Parathyroid adenoma (tissue), 2 donors: ENCODE measurements at regions not wholly inside any gene's neighbourhood (a gene's known extent, or its start where the extent isn't known, plus 50 kb on each side); places are given as distances from the start of the nearest gene placed in this dataset.

Experiments used
- H2AFZ ChIP-seq: fragments of 300-600 bp; sonication (generic); one replicate; pipeline ENCODE4 v1.7.0; 2017; ENCODE audit warnings: antibody characterized with exemption, mild to moderate bottlenecking
- H3K27ac ChIP-seq: fragments of 300-600 bp; sonication (generic); one replicate; pipeline ENCODE4 v1.7.0; 2017
- H3K27me3 ChIP-seq: fragments of 300-600 bp; sonication (generic); one replicate; pipeline ENCODE4 v1.7.0; 2017; ENCODE audit warnings: low read length; ENCODE audit not compliant: control insufficient read depth, insufficient read depth
- H3K36me3 ChIP-seq: fragments of 300-600 bp; sonication (generic); one replicate; pipeline ENCODE4 v1.7.0; 2017; ENCODE audit warnings: low read length; ENCODE audit not compliant: control insufficient read depth, insufficient read depth
- H3K4me1 ChIP-seq: fragments of 300-600 bp; sonication (generic); one replicate; pipeline ENCODE4 v1.7.0; 2017; ENCODE audit warnings: control low read depth
- H3K4me2 ChIP-seq: fragments of 300-600 bp; sonication (generic); one replicate; pipeline ENCODE4 v1.7.0; 2017; ENCODE audit warnings: low read length
- H3K4me3 ChIP-seq: fragments of 300-600 bp; sonication (generic); one replicate; pipeline ENCODE4 v1.7.0; 2017; ENCODE audit warnings: low read depth, low read length
- H3K79me2 ChIP-seq: fragments of 300-600 bp; sonication (generic); one replicate; pipeline ENCODE4 v1.7.0; 2017; ENCODE audit warnings: control low read depth
- H3K9ac ChIP-seq: fragments of 300-600 bp; sonication (generic); one replicate; pipeline ENCODE4 v1.7.0; 2017; ENCODE audit warnings: mild to moderate bottlenecking
- H3K9me3 ChIP-seq: fragments of 300-600 bp; sonication (generic); one replicate; pipeline ENCODE4 v1.7.0; 2017; ENCODE audit warnings: low read length; ENCODE audit not compliant: control insufficient read depth
- CTCF ChIP-seq: fragments of 300-600 bp; sonication (generic); IDR thresholded peaks from one replicate; pipeline ENCODE4 v1.7.0; 2017; ENCODE audit warnings: antibody characterized with exemption, mild to moderate bottlenecking
- donor health status: primary hyperparathyroidism.

GRCh38 chr6:144876689-144877088, 591.6 kb downstream of the UTRN start:
- H3K4me3 ChIP-seq: no peak overlapping the region
- H3K4me1 ChIP-seq: no peaks in the 10 kb centered on the region
- no peaks in the 10 kb centered on the region for H3K27me3 ChIP-seq
- H3K27ac ChIP-seq: no peak overlapping the region
- H3K79me2 ChIP-seq: no peaks in the 10 kb centered on the region
- no peak for TF ChIP-seq CTCF
- no peaks in the 10 kb centered on the region for H3K9me3 ChIP-seq
- H3K9ac ChIP-seq: no peak overlapping the region
- H3K36me3 ChIP-seq: no peaks in the 10 kb centered on the region
- no peak overlapping the region for H3K4me2 ChIP-seq
- no peak overlapping the region for H2AFZ ChIP-seq

GRCh38 chr6:144877118-144877517, 592.0 kb downstream of the UTRN start:
- Histone ChIP-seq H3K27me3 (no peaks in the 10 kb centered on the region), H3K36me3 (no peaks in the 10 kb centered on the region), H3K9ac (no peak overlapping the region), H2AFZ (no peak overlapping the region), H3K4me3 (no peak overlapping the region), H3K4me2 (no peak overlapping the region), H3K9me3 (no peaks in the 10 kb centered on the region), H3K27ac (no peak overlapping the region), H3K4me1 (no peaks in the 10 kb centered on the region), H3K79me2 (no peaks in the 10 kb centered on the region)
- no peak for TF ChIP-seq CTCF

- H3K27me3 ChIP-seq: no peaks in the 10 kb centered on the region
- no peak overlapping the region for H3K4me3 ChIP-seq
- no peaks in the 10 kb centered on the region for H3K9me3 ChIP-seq
- TF ChIP-seq CTCF: no peak
- H3K36me3 ChIP-seq: no peaks in the 10 kb centered on the region
- H2AFZ ChIP-seq: no peak overlapping the region
- H3K27ac ChIP-seq: no peak overlapping the region
- no peak overlapping the region for H3K4me2 ChIP-seq
- H3K9ac ChIP-seq: no peak overlapping the region
- no peaks in the 10 kb centered on the region for H3K4me1 ChIP-seq
- H3K79me2 ChIP-seq: no peaks in the 10 kb centered on the region
Measured at GRCh38 chr6:144878577-144878976, 593.4 kb downstream of the UTRN start.

- Histone ChIP-seq H3K4me2 (no peak overlapping the region), H3K36me3 (no peaks in the 10 kb centered on the region), H2AFZ (no peak overlapping the region), H3K9ac (no peak overlapping the region), H3K4me1 (no peaks in the 10 kb centered on the region), H3K27me3 (no peaks in the 10 kb centered on the region), H3K4me3 (no peak overlapping the region), H3K27ac (no peak overlapping the region), H3K9me3 (no peaks in the 10 kb centered on the region), H3K79me2 (no peaks in the 10 kb centered on the region)
- no peak for TF ChIP-seq CTCF
Measured at GRCh38 chr6:144879436-144879835, 594.3 kb downstream of the UTRN start.

- Histone ChIP-seq H3K9me3 (no peaks in the 10 kb centered on the region), H3K4me2 (no peak overlapping the region), H2AFZ (no peak overlapping the region), H3K27ac (no peak overlapping the region), H3K4me1 (no peaks in the 10 kb centered on the region), H3K4me3 (no peak overlapping the region), H3K79me2 (no peaks in the 10 kb centered on the region), H3K9ac (no peak overlapping the region), H3K27me3 (no peaks in the 10 kb centered on the region), H3K36me3 (no peaks in the 10 kb centered on the region)
- TF ChIP-seq CTCF: no peak
Measured at GRCh38 chr6:144882425-144882824, 597.3 kb downstream of the UTRN start.
